Keratinocyte (primary cell): ENCODE measurements at regions not wholly inside any gene's neighbourhood (a gene's known extent, or its start where the extent isn't known, plus 50 kb on each side); places are given as distances from the start of the nearest gene placed in this dataset.

Experiments used
- CTCF ChIP-seq, 3 experiments: IDR thresholded peaks in 1 of 3; conservative IDR thresholded peaks in 1 of 3; optimal IDR thresholded peaks in 1 of 3; 2 replicates in 2 of 3; 3 replicates in 1 of 3; pipeline versions ENCODE3 to v1.5.1; 2011; ENCODE audit warnings: low read length in 3 of 3, mild to moderate bottlenecking in 3 of 3, moderate library complexity in 2 of 3, control low read depth in 1 of 3, inconsistent platforms in 1 of 3; ENCODE audit not compliant: insufficient read depth in 2 of 3; ENCODE audit errors: extremely low read depth in 1 of 3
- EZH2 ChIP-seq: IDR thresholded peaks from one replicate; pipeline ENCODE4 v1.6.1; 2012; ENCODE audit warnings: inconsistent platforms, mild to moderate bottlenecking, low read length, moderate library complexity

DNA sequence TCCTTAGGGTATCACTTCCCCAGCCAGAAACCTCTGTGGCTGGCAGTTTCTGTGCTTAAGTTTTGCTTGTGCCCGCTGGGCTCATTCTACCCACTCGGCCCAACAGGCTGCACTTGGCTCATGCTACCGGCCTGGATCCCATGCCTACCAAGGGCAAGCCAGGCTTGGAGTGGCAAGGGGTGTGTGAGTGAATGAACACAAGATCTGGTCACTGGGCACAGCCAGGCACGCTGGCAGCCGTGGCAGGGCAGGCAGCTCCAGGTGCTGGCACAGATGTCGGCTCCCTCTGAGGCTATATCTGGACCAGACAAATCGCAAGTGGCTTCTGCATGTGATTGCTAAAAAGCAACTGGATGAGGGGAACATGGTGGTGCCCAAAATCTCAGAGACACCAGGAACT, 740.5 kb upstream of the B3GALT2 start:
- TF ChIP-seq CTCF (optimal IDR thresholded peaks at IDR 0.05 in 1 of 3, IDR thresholded peaks at IDR 0.05 in 1 of 3, conservative IDR thresholded peaks at IDR 0.05 in 1 of 3; ENCODE audit: extremely low read depth in 1 of 3, insufficient read depth in 2 of 3, low read length in 3 of 3) (no peak), EZH2 (no peak)
